MM.1S (cell line): ENCODE measurements at regions not wholly inside any gene's neighbourhood (a gene's known extent, or its start where the extent isn't known, plus 50 kb on each side); places are given as distances from the start of the nearest gene placed in this dataset.

ENCODE experiments used
- DNase-seq: peaks from one replicate; pipeline ENCODE4 v3.0.0-alpha.2; 2015
- H2AFZ ChIP-seq: fragments of 300-600 bp; sonication (generic); 2 replicates; pipeline ENCODE4 v1.6.0; 2016; ENCODE audit warnings: antibody characterized with exemption, low read length
- H3F3A ChIP-seq: fragments of 300-600 bp; sonication (generic); 2 replicates; pipeline ENCODE4 v1.6.1; 2016; ENCODE audit warnings: mild to moderate bottlenecking, antibody characterized with exemption, low read length, moderate library complexity, mixed read lengths; ENCODE audit not compliant: insufficient read depth
- H3K27ac ChIP-seq: fragments of 300-600 bp; sonication (generic); 2 replicates; pipeline ENCODE4 v1.5.1; 2016; ENCODE audit warnings: mild to moderate bottlenecking, low read length
- H3K27me3 ChIP-seq: fragments of 300-600 bp; sonication (generic); replicated peaks from 2 replicates; pipeline ENCODE4 v1.6.0; 2016; ENCODE audit warnings: low read length; ENCODE audit not compliant: insufficient read depth
- H3K36me3 ChIP-seq: fragments of 300-600 bp; sonication (generic); replicated peaks from 2 replicates; pipeline ENCODE4 v1.6.1; 2016; ENCODE audit warnings: mild to moderate bottlenecking, low read length, mixed read lengths; ENCODE audit not compliant: insufficient read depth
- H3K4me1 ChIP-seq: fragments of 300-600 bp; sonication (generic); 2 replicates; pipeline ENCODE4 v1.6.1; 2016; ENCODE audit warnings: low read length, mixed read lengths
- H3K4me2 ChIP-seq: fragments of 300-600 bp; sonication (generic); 2 replicates; pipeline ENCODE4 v1.6.0; 2016; ENCODE audit warnings: low read depth, low read length
- H3K4me3 ChIP-seq: fragments of 300-600 bp; sonication (generic); 2 replicates; pipeline ENCODE4 v1.5.1; 2016; ENCODE audit warnings: low read length, mixed read lengths
- H3K79me2 ChIP-seq: fragments of 300-600 bp; sonication (generic); 2 replicates; pipeline ENCODE4 v1.6.1; 2016; ENCODE audit warnings: mixed run types, low read length, mixed read lengths
- H3K9ac ChIP-seq: fragments of 300-600 bp; sonication (generic); 2 replicates; pipeline ENCODE4 v1.6.1; 2016; ENCODE audit warnings: low read length, mixed read lengths
- H3K9me2 ChIP-seq: fragments of 300-600 bp; sonication (generic); replicated peaks from 2 replicates; pipeline ENCODE4 v1.6.1; 2016; ENCODE audit warnings: mild to moderate bottlenecking, low read length, mixed read lengths; ENCODE audit not compliant: insufficient read depth
- H3K9me3 ChIP-seq: fragments of 300-600 bp; sonication (generic); replicated peaks from 2 replicates; pipeline ENCODE4 v1.6.1; 2016; ENCODE audit warnings: mild to moderate bottlenecking, low read length, mixed read lengths; ENCODE audit not compliant: insufficient read depth
- H4K20me1 ChIP-seq: fragments of 300-600 bp; sonication (generic); 2 replicates; pipeline ENCODE4 v1.6.1; 2016; ENCODE audit warnings: mild to moderate bottlenecking, low read length, moderate library complexity, mixed read lengths; ENCODE audit not compliant: insufficient read depth
- EZH2 ChIP-seq: fragments of 300-600 bp; sonication (generic); optimal IDR thresholded peaks from 2 replicates; pipeline ENCODE3; 2017; ENCODE audit warnings: low read depth, mild to moderate bottlenecking, antibody characterized with exemption, low read length, mixed read lengths
- EZH2phosphoT487 ChIP-seq: fragments of 300-600 bp; sonication (generic); IDR thresholded peaks from 2 replicates; pipeline ENCODE4 v1.6.1; 2018; ENCODE audit warnings: antibody characterized with exemption, low read length
- TF ChIP-seq, protein P1 (sequence below): fragments of 300-600 bp; sonication (generic); IDR thresholded peaks from 2 replicates; pipeline ENCODE4 v1.5.1; 2016; ENCODE audit warnings: antibody characterized with exemption, low read length, mixed read lengths

DNA sequence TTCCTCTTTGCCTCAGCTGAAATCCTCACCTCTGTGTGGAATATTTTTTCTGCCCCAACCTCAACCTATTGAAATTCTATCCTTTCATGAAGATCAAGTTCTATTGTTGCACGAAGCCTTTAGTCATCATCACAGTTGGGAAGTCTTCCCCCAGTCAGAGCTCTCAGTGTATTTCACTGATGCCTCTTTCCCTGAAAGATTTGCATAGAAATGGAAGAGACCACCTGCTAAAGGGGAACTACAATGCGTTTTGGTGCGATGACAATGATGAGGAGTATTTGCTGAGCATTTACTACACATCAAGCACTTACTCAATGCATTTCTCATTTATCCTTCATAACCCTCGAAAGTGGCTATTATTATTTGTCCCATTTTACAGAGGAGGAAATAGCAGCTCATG, 151.2 kb upstream of the KLF3 start:
- Histone ChIP-seq H3K79me2 (no peaks in the 10 kb centered on the region), H3K27me3 (no peaks in the 10 kb centered on the region), H3F3A (no peaks in the 10 kb centered on the region), H3K4me1 (no peaks in the 10 kb centered on the region), H3K4me3 (no peak overlapping the region), H3K36me3 (no peaks in the 10 kb centered on the region), H3K9me2 (no peaks in the 10 kb centered on the region), H3K9me3 (no peaks in the 10 kb centered on the region), H2AFZ (no peak overlapping the region), H3K27ac (no peak overlapping the region), H3K9ac (no peak overlapping the region), H3K4me2 (no peak overlapping the region), H4K20me1 (no peaks in the 10 kb centered on the region)
- no peak for TF ChIP-seq EZH2phosphoT487
- no peak for TF ChIP-seq EZH2
- TF ChIP-seq, protein P1, sequence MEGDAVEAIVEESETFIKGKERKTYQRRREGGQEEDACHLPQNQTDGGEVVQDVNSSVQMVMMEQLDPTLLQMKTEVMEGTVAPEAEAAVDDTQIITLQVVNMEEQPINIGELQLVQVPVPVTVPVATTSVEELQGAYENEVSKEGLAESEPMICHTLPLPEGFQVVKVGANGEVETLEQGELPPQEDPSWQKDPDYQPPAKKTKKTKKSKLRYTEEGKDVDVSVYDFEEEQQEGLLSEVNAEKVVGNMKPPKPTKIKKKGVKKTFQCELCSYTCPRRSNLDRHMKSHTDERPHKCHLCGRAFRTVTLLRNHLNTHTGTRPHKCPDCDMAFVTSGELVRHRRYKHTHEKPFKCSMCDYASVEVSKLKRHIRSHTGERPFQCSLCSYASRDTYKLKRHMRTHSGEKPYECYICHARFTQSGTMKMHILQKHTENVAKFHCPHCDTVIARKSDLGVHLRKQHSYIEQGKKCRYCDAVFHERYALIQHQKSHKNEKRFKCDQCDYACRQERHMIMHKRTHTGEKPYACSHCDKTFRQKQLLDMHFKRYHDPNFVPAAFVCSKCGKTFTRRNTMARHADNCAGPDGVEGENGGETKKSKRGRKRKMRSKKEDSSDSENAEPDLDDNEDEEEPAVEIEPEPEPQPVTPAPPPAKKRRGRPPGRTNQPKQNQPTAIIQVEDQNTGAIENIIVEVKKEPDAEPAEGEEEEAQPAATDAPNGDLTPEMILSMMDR: no peak
- no peak for DNase-seq

- TF ChIP-seq, protein P1: no peak
- no peak for TF ChIP-seq EZH2
- no peak for TF ChIP-seq EZH2phosphoT487
- Histone ChIP-seq H3K4me3 (no peak overlapping the region), H3K4me2 (no peak overlapping the region), H3K27ac (no peak overlapping the region), H3K9me2 (no peaks in the 10 kb centered on the region), H3K79me2 (no peaks in the 10 kb centered on the region), H3K27me3 (no peaks in the 10 kb centered on the region), H3K9ac (no peak overlapping the region), H2AFZ (no peak overlapping the region), H3K9me3 (no peaks in the 10 kb centered on the region), H3K36me3 (no peaks in the 10 kb centered on the region), H3K4me1 (no peaks in the 10 kb centered on the region), H4K20me1 (no peaks in the 10 kb centered on the region), H3F3A (no peaks in the 10 kb centered on the region)
- no peak for DNase-seq
Measured at GRCh38 chr4:38514465-38515146, 149.4 kb upstream of the KLF3 start.

DNA sequence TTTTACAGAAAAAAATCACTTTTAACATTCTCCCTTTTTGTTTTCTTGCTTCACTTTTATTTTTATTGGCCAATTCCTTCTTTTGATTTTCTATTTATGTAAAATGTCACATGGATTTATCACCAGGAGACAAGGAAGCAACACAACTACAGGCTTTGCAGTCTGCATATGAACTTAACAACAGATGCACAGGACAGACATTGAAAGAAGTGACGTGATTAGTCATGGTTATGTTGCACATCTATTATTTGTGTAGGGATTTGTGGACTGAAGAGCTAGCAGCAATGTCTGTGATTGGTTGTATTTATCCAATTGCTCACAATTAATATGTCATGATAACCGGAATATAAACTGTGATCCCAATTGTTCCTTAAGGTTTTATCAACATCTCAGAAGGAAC, 147.8 kb upstream of the KLF3 start:
- Histone ChIP-seq H3K4me3 (no peak overlapping the region), H3K9me2 (no peaks in the 10 kb centered on the region), H3K9ac (no peak overlapping the region), H3K27me3 (no peaks in the 10 kb centered on the region), H2AFZ (no peak overlapping the region), H3F3A (no peaks in the 10 kb centered on the region), H3K27ac (no peak overlapping the region), H3K79me2 (no peaks in the 10 kb centered on the region), H3K9me3 (no peaks in the 10 kb centered on the region), H3K4me1 (no peaks in the 10 kb centered on the region), H3K36me3 (no peaks in the 10 kb centered on the region), H3K4me2 (no peak overlapping the region), H4K20me1 (no peaks in the 10 kb centered on the region)
- no peak for DNase-seq
- TF ChIP-seq, protein P1: no peak
- TF ChIP-seq EZH2 (no peak), EZH2phosphoT487 (no peak)
